HG02759 (cell line): ENCODE measurements at regions not wholly inside any gene's neighbourhood (a gene's known extent, or its start where the extent isn't known, plus 50 kb on each side); places are given as distances from the start of the nearest gene placed in this dataset.
A peak's percentile ranks its signal among the peaks of the same experiment; 100 is the strongest.

Experiments
- ATAC-seq: cut with Tn5 transposase; IDR thresholded peaks from one replicate; pipeline ENCODE4 v1.9.1; 2021; ENCODE audit warnings: mild to moderate bottlenecking, moderate library complexity; ENCODE audit not compliant: unreplicated experiment

GRCh38 chr13:33730147-33730546, 87.8 kb upstream of the RFC3 start:
- ATAC-seq: no peak

GRCh38 chr13:33730619-33731018, 87.3 kb upstream of the RFC3 start:
- no peak for ATAC-seq

- no peak for ATAC-seq
These were observed 82.7 kb upstream of the RFC3 start for GRCh38 chr13:33735276-33735675.

GRCh38 chr13:33739254-33739653, 78.7 kb upstream of the RFC3 start:
- ATAC-seq: no peak

- ATAC-seq: no peak
These were observed 77.8 kb upstream of the RFC3 start for GRCh38 chr13:33740134-33740538.

- ATAC-seq: no peak
These were observed 75.6 kb upstream of the RFC3 start for GRCh38 chr13:33742321-33742720.

- ATAC-seq: peak; percentile 73
These were observed 74.2 kb upstream of the RFC3 start for GRCh38 chr13:33743438-33744368.

GRCh38 chr13:33744589-33745369, 73.2 kb upstream of the RFC3 start:
- ATAC-seq: no peak

GRCh38 chr13:33745370-33746324, 72.3 kb upstream of the RFC3 start:
- peak; percentile 69 for ATAC-seq

GRCh38 chr13:33746867-33747266, 71.1 kb upstream of the RFC3 start:
- ATAC-seq: no peak

GRCh38 chr13:33751151-33751550, 66.8 kb upstream of the RFC3 start:
- ATAC-seq: no peak

- no peak for ATAC-seq
These were observed 65.9 kb upstream of the RFC3 start for GRCh38 chr13:33752094-33752493.

- ATAC-seq: no peak
These were observed 65.4 kb upstream of the RFC3 start for GRCh38 chr13:33752597-33752996.

GRCh38 chr13:33756929-33757328, 61.0 kb upstream of the RFC3 start:
- ATAC-seq: no peak

GRCh38 chr13:33757713-33758112, 60.2 kb upstream of the RFC3 start:
- ATAC-seq: peak; percentile 73

- ATAC-seq: peak; percentile 59
These were observed 59.8 kb upstream of the RFC3 start for GRCh38 chr13:33758113-33758512.

- no peak for ATAC-seq
These were observed 56.2 kb upstream of the RFC3 start for GRCh38 chr13:33761740-33762139.

GRCh38 chr13:33763021-33763420, 54.9 kb upstream of the RFC3 start:
- ATAC-seq: peak; percentile 48

- ATAC-seq: no peak
These were observed 53.2 kb upstream of the RFC3 start for GRCh38 chr13:33764716-33765115.

GRCh38 chr13:33766329-33767123, 51.4 kb upstream of the RFC3 start:
- ATAC-seq: no peak
